IMR-90 (cell line): ENCODE measurements at regions not wholly inside any gene's neighbourhood (a gene's known extent, or its start where the extent isn't known, plus 50 kb on each side); places are given as distances from the start of the nearest gene placed in this dataset.

Experiments used
- CEBPB ChIP-seq: IDR thresholded peaks from 2 replicates; pipeline ENCODE4 v1.6.1; 2012; ENCODE audit warnings: low read depth, low read length, improper control_type of control experiment
- FOS ChIP-seq: fragments of 150-350 bp; IDR thresholded peaks from 2 replicates; pipeline ENCODE4 v1.6.1; 2016; ENCODE audit warnings: low read depth, low read length
- MAFK ChIP-seq: IDR thresholded peaks from 2 replicates; pipeline ENCODE4 v1.6.1; 2012; ENCODE audit warnings: low read depth, low read length, improper control_type of control experiment
- MAZ ChIP-seq: IDR thresholded peaks from 2 replicates; pipeline ENCODE4 v1.6.1; 2012; ENCODE audit warnings: low read depth, mild to moderate bottlenecking, low read length, improper control_type of control experiment, moderate library complexity, borderline replicate concordance
- MXI1 ChIP-seq: IDR thresholded peaks from 2 replicates; pipeline ENCODE4 v1.6.1; 2012; ENCODE audit warnings: low read depth, mild to moderate bottlenecking, low read length, moderate library complexity, borderline replicate concordance
- POLR2A ChIP-seq: IDR thresholded peaks from 2 replicates; pipeline ENCODE4 v1.6.1; 2012; ENCODE audit warnings: mild to moderate bottlenecking, low read depth, low read length
- RAD21 ChIP-seq: IDR thresholded peaks from 2 replicates; pipeline ENCODE4 v1.6.1; 2012; ENCODE audit warnings: low read length, improper control_type of control experiment
- RFX5 ChIP-seq: IDR thresholded peaks from 2 replicates; pipeline ENCODE4 v1.8.0; 2012; ENCODE audit warnings: low read depth, mild to moderate bottlenecking, low read length, moderate library complexity
- SMC3 ChIP-seq: fragments of 150-350 bp; IDR thresholded peaks from 2 replicates; pipeline ENCODE4 v1.6.1; 2016; ENCODE audit warnings: low read depth, mild to moderate bottlenecking, antibody characterized with exemption, low read length, moderate library complexity
- TF ChIP-seq, protein P1 (sequence below): fragments of 150-350 bp; IDR thresholded peaks from 2 replicates; pipeline ENCODE4 v1.6.1; 2016; ENCODE audit warnings: low read depth, mild to moderate bottlenecking, low read length, moderate library complexity, borderline replicate concordance
- TF ChIP-seq, protein P2 (sequence below): conservative IDR thresholded peaks from 2 replicates; pipeline ENCODE4 v1.5.1; 2012; ENCODE audit warnings: mild to moderate bottlenecking, low read depth, low read length, improper control_type of control experiment
- TF ChIP-seq, protein P3 (sequence below): fragments of 150-350 bp; IDR thresholded peaks from 2 replicates; pipeline ENCODE4 v1.6.1; 2017; ENCODE audit warnings: mild to moderate bottlenecking, antibody characterized with exemption, low read length, low read depth

- TF ChIP-seq RFX5 = no peak
- TF ChIP-seq, protein P1, sequence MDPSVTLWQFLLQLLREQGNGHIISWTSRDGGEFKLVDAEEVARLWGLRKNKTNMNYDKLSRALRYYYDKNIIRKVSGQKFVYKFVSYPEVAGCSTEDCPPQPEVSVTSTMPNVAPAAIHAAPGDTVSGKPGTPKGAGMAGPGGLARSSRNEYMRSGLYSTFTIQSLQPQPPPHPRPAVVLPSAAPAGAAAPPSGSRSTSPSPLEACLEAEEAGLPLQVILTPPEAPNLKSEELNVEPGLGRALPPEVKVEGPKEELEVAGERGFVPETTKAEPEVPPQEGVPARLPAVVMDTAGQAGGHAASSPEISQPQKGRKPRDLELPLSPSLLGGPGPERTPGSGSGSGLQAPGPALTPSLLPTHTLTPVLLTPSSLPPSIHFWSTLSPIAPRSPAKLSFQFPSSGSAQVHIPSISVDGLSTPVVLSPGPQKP = no peak
- TF ChIP-seq, protein P2, sequence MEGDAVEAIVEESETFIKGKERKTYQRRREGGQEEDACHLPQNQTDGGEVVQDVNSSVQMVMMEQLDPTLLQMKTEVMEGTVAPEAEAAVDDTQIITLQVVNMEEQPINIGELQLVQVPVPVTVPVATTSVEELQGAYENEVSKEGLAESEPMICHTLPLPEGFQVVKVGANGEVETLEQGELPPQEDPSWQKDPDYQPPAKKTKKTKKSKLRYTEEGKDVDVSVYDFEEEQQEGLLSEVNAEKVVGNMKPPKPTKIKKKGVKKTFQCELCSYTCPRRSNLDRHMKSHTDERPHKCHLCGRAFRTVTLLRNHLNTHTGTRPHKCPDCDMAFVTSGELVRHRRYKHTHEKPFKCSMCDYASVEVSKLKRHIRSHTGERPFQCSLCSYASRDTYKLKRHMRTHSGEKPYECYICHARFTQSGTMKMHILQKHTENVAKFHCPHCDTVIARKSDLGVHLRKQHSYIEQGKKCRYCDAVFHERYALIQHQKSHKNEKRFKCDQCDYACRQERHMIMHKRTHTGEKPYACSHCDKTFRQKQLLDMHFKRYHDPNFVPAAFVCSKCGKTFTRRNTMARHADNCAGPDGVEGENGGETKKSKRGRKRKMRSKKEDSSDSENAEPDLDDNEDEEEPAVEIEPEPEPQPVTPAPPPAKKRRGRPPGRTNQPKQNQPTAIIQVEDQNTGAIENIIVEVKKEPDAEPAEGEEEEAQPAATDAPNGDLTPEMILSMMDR = no peak
- no peak for TF ChIP-seq POLR2A
- no peak for TF ChIP-seq SMC3
- no peak for TF ChIP-seq FOS
- TF ChIP-seq MXI1 = no peak
- TF ChIP-seq CEBPB = no peak
- TF ChIP-seq MAZ = no peak
- TF ChIP-seq MAFK = no peak
- TF ChIP-seq, protein P3, sequence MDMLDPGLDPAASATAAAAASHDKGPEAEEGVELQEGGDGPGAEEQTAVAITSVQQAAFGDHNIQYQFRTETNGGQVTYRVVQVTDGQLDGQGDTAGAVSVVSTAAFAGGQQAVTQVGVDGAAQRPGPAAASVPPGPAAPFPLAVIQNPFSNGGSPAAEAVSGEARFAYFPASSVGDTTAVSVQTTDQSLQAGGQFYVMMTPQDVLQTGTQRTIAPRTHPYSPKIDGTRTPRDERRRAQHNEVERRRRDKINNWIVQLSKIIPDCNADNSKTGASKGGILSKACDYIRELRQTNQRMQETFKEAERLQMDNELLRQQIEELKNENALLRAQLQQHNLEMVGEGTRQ = no peak
- TF ChIP-seq RAD21 = no peak
Observed at GRCh38 chr5:29169886-29170285, 2023.6 kb upstream of the CDH6 start.
